WTC11 (cell line): ENCODE measurements at regions not wholly inside any gene's neighbourhood (a gene's known extent, or its start where the extent isn't known, plus 50 kb on each side); places are given as distances from the start of the nearest gene placed in this dataset.

Source experiments
- ATAC-seq: fragments of 200-7000 bp; cut with Tn5 transposase; 2 replicates; pipeline ENCODE4 v1.10.0; 2021; ENCODE audit warnings: mild to moderate bottlenecking, moderate library complexity
- CTCF ChIA-PET: fragments of 300-600 bp; sonication (Branson Sonifier 250); formaldehyde crosslinking; loops from one replicate; lab custom pipeline; 2021; ENCODE audit warnings: antibody characterized with exemption; lab: Charles Lee
- POLR2A ChIA-PET: fragments of 350-600 bp; sonication (Branson Sonifier 250); formaldehyde crosslinking; loops from one replicate; lab custom pipeline; 2021; ENCODE audit warnings: antibody characterized with exemption; lab: Charles Lee
- DNase-seq: peaks from one replicate; pipeline ENCODE4 v3.0.0; 2021; ENCODE audit warnings: low spot score
- H3K27ac Mint-ChIP-seq: 2 replicates; pipeline ENCODE4 v1.8.0; 2021; ENCODE audit warnings: mixed read lengths
- H3K27me3 Mint-ChIP-seq: 2 replicates; pipeline ENCODE4 v1.8.0; 2021; ENCODE audit warnings: low read depth, mild to moderate bottlenecking, moderate library complexity, mixed read lengths
- H3K36me3 Mint-ChIP-seq: 2 replicates; pipeline ENCODE4 v1.8.0; 2021; ENCODE audit warnings: mixed read lengths
- H3K4me1 Mint-ChIP-seq: 2 replicates; pipeline ENCODE4 v1.8.0; 2022; ENCODE audit warnings: mixed read lengths
- H3K4me3 Mint-ChIP-seq: 2 replicates; pipeline ENCODE4 v1.8.0; 2021; ENCODE audit warnings: mild to moderate bottlenecking, moderate library complexity, mixed read lengths
- H3K9me3 Mint-ChIP-seq: 2 replicates; pipeline ENCODE4 v1.8.0; 2021; ENCODE audit warnings: mixed read lengths
- ATF1 ChIP-seq: sonication (generic); formaldehyde crosslinking; IDR thresholded peaks from 2 replicates; pipeline ENCODE4 v1.8.1; 2023; ENCODE audit warnings: mild to moderate bottlenecking, moderate library complexity, missing genetic modification reagents
- ATF3 ChIP-seq: sonication (generic); formaldehyde crosslinking; conservative IDR thresholded peaks from 2 replicates; pipeline ENCODE4 v1.8.1; 2022; ENCODE audit warnings: mild to moderate bottlenecking, missing genetic modification reagents
- CBFB ChIP-seq: sonication (generic); formaldehyde crosslinking; IDR thresholded peaks from 2 replicates; pipeline ENCODE4 v1.8.1; 2022; ENCODE audit warnings: mild to moderate bottlenecking, low read depth, missing genetic modification reagents
- CREM ChIP-seq: sonication (generic); formaldehyde crosslinking; IDR thresholded peaks from 2 replicates; pipeline ENCODE4 v1.8.1; 2022; ENCODE audit warnings: mild to moderate bottlenecking, missing genetic modification reagents, moderate library complexity
- ESRRA ChIP-seq: sonication (generic); formaldehyde crosslinking; IDR thresholded peaks from 2 replicates; pipeline ENCODE4 v1.8.1; 2022; ENCODE audit warnings: mild to moderate bottlenecking, missing genetic modification reagents, borderline replicate concordance
- ETV6 ChIP-seq: sonication (generic); formaldehyde crosslinking; IDR thresholded peaks from 2 replicates; pipeline ENCODE4 v1.8.1; 2022; ENCODE audit warnings: mild to moderate bottlenecking, missing genetic modification reagents
- FOXK1 ChIP-seq: sonication (generic); formaldehyde crosslinking; IDR thresholded peaks from 2 replicates; pipeline ENCODE4 v1.8.0; 2022; ENCODE audit warnings: mild to moderate bottlenecking, moderate library complexity, missing genetic modification reagents
- MLX ChIP-seq: sonication (generic); formaldehyde crosslinking; IDR thresholded peaks from 2 replicates; pipeline ENCODE4 v1.8.1; 2023; ENCODE audit warnings: mild to moderate bottlenecking, missing genetic modification reagents, moderate library complexity
- MYBL2 ChIP-seq: sonication (generic); formaldehyde crosslinking; IDR thresholded peaks from 2 replicates; pipeline ENCODE4 v1.8.1; 2023; ENCODE audit warnings: mild to moderate bottlenecking, moderate library complexity, missing genetic modification reagents
- NR1H2 ChIP-seq: sonication (generic); formaldehyde crosslinking; IDR thresholded peaks from 2 replicates; pipeline ENCODE4 v1.9.0; 2021; ENCODE audit warnings: mild to moderate bottlenecking, moderate library complexity, missing genetic modification reagents
- RELA ChIP-seq: sonication (generic); formaldehyde crosslinking; IDR thresholded peaks from 2 replicates; pipeline ENCODE4 v1.8.1; 2022; ENCODE audit warnings: missing genetic modification reagents, mild to moderate bottlenecking, borderline replicate concordance
- SOX15 ChIP-seq: fragments of 250-450 bp; sonication (Bioruptor Pico); IDR thresholded peaks from 2 replicates; pipeline ENCODE4 v1.9.0; 2021; ENCODE audit warnings: mild to moderate bottlenecking
- TCF7 ChIP-seq: sonication (generic); formaldehyde crosslinking; IDR thresholded peaks from 2 replicates; pipeline ENCODE4 v1.8.0; 2022; ENCODE audit warnings: mild to moderate bottlenecking, low read depth, missing genetic modification reagents, moderate library complexity
- USF2 ChIP-seq: sonication (generic); formaldehyde crosslinking; IDR thresholded peaks from 2 replicates; pipeline ENCODE4 v1.8.1; 2023; ENCODE audit warnings: mild to moderate bottlenecking, missing genetic modification reagents, moderate library complexity
- ZBTB21 ChIP-seq: sonication (generic); formaldehyde crosslinking; IDR thresholded peaks from 2 replicates; pipeline ENCODE4 v1.8.1; 2023; ENCODE audit warnings: mild to moderate bottlenecking, missing genetic modification reagents, borderline replicate concordance
- ZNF512 ChIP-seq: sonication (generic); formaldehyde crosslinking; IDR thresholded peaks from 2 replicates; pipeline ENCODE4 v1.8.1; 2022; ENCODE audit warnings: missing genetic modification reagents, borderline replicate concordance
- ZNF671 ChIP-seq: fragments of 250-450 bp; sonication (Bioruptor Pico); IDR thresholded peaks from 2 replicates; pipeline ENCODE4 v1.8.0; 2021; ENCODE audit warnings: mild to moderate bottlenecking
- TF ChIP-seq, protein P1 (sequence below): fragments of 250-450 bp; sonication (Bioruptor Pico); IDR thresholded peaks from 2 replicates; pipeline ENCODE4 v1.8.0; 2021; ENCODE audit warnings: mild to moderate bottlenecking
- TF ChIP-seq, protein P2 (sequence below): fragments of 250-450 bp; sonication (Bioruptor Pico); IDR thresholded peaks from 2 replicates; pipeline ENCODE4 v2.1.2; 2022; ENCODE audit warnings: mild to moderate bottlenecking, moderate library complexity
- TF ChIP-seq, protein P3 (sequence below): sonication (generic); formaldehyde crosslinking; IDR thresholded peaks from 2 replicates; pipeline ENCODE4 v1.8.0; 2023; ENCODE audit warnings: missing genetic modification reagents, mild to moderate bottlenecking, borderline replicate concordance

GRCh38 chr9:113657765-113658544 is 194.4 kb downstream of the RGS3 start (continued):
- no peak for TF ChIP-seq ZNF512

DNA sequence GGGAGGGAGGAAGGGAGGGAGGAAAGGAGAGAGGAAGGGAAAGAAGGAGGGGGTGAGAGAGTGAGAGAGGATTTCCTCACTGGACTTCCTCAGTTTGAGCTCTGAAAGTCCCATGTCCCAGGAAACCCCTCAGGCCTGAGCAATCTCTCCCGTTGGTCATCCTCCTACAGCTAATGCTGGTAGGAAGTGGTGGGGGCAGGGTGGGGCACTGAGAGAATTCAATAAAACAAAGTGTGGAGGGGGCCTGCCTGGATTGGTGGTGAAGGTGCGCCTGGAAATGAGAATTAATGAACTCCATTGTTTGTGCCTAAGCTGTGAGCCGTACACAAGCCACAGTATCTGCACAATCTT is 195.0 kb downstream of the RGS3 start:
- no peaks in the 10 kb centered on the region for H3K36me3 Mint-ChIP-seq
- CTCF ChIA-PET: interaction anchor here (0.6 to 11.3 kb wide), 57 partner anchors 8 to 630 kb away, joined by 3 to 962 read pairs (median 5); partner anchors contain the start of genes ALAD, C9orf43, CDC26 and HDHD3
- DNase-seq (no peak), ATAC-seq (no peak)
- peaks cover 12% of the 10 kb centered on the region for H3K4me1 Mint-ChIP-seq
- H3K27ac Mint-ChIP-seq: no peak overlapping the region
- H3K27me3 Mint-ChIP-seq: peaks cover 13% of the 10 kb centered on the region
- H3K4me3 Mint-ChIP-seq: no peak overlapping the region
- POLR2A ChIA-PET: interaction anchor here (1.2 to 1.4 kb wide), 2 partner anchors 67 to 384 kb away, joined by 4 to 6 read pairs; partner anchors contain the start of gene CDC26
- no peaks in the 10 kb centered on the region for H3K9me3 Mint-ChIP-seq
- no peak for TF ChIP-seq ETV6 (CRISPR knock-in tag)
- no peak for TF ChIP-seq TCF7
- TF ChIP-seq MLX (CRISPR knock-in tag): no peak
- no peak for TF ChIP-seq MYBL2 (CRISPR knock-in tag)
- TF ChIP-seq CBFB (CRISPR knock-in tag): no peak
- no peak for TF ChIP-seq ATF1 (CRISPR knock-in tag)
- TF ChIP-seq, protein P1, sequence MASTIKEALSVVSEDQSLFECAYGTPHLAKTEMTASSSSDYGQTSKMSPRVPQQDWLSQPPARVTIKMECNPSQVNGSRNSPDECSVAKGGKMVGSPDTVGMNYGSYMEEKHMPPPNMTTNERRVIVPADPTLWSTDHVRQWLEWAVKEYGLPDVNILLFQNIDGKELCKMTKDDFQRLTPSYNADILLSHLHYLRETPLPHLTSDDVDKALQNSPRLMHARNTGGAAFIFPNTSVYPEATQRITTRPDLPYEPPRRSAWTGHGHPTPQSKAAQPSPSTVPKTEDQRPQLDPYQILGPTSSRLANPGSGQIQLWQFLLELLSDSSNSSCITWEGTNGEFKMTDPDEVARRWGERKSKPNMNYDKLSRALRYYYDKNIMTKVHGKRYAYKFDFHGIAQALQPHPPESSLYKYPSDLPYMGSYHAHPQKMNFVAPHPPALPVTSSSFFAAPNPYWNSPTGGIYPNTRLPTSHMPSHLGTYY (CRISPR knock-in tag): no peak
- no peak for TF ChIP-seq ESRRA (CRISPR knock-in tag)
- TF ChIP-seq USF2 (CRISPR knock-in tag): no peak
- TF ChIP-seq ZNF512: no peak
- TF ChIP-seq CREM (CRISPR knock-in tag): no peak
- no peak for TF ChIP-seq SOX15 (CRISPR knock-in tag)
- TF ChIP-seq ATF3 (CRISPR knock-in tag): no peak
- no peak for TF ChIP-seq RELA (CRISPR knock-in tag)
- no peak for TF ChIP-seq NR1H2
- no peak for TF ChIP-seq ZNF671 (CRISPR knock-in tag)
- TF ChIP-seq FOXK1: no peak

DNA sequence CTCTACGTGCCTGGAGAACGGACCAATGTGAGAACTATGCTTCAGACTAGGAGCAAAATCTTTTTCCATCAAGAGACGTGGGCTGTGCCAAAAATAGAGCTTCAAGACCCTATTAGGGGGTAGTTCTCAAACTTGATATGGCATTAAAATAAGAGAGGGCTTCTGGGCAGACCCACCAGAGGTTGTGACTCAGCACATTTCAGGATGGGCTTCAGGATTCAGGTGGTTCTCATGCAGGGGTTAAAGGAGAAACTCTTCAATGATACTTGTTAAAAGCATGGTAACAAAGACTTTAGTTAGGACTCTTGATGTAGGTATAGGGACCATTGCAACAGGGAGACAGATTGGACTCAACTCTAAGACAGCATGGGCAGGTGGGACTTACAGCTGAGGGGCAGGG is 195.5 kb downstream of the RGS3 start:
- Mint-ChIP-seq H3K27me3 (peaks cover 10% of the 10 kb centered on the region), H3K4me3 (no peak overlapping the region), H3K4me1 (peaks cover 12% of the 10 kb centered on the region), H3K36me3 (no peaks in the 10 kb centered on the region), H3K9me3 (no peaks in the 10 kb centered on the region), H3K27ac (no peak overlapping the region)
- no peak for DNase-seq
- CTCF ChIA-PET: interaction anchor here (1.0 to 11.3 kb wide), 30 partner anchors 8 to 630 kb away, joined by 3 to 962 read pairs (median 7); partner anchors contain the start of genes ALAD, CDC26, HDHD3 and PRPF4
- ATAC-seq: no peak
- POLR2A ChIA-PET: interaction anchor here (1.4 kb wide), 1 partner anchor 68 kb away, joined by 6 read pairs; no protein-coding TSS in a partner anchor
- TF ChIP-seq RELA (CRISPR knock-in tag) (no peak), ZBTB21 (CRISPR knock-in tag) (no peak)
- TF ChIP-seq, protein P2, sequence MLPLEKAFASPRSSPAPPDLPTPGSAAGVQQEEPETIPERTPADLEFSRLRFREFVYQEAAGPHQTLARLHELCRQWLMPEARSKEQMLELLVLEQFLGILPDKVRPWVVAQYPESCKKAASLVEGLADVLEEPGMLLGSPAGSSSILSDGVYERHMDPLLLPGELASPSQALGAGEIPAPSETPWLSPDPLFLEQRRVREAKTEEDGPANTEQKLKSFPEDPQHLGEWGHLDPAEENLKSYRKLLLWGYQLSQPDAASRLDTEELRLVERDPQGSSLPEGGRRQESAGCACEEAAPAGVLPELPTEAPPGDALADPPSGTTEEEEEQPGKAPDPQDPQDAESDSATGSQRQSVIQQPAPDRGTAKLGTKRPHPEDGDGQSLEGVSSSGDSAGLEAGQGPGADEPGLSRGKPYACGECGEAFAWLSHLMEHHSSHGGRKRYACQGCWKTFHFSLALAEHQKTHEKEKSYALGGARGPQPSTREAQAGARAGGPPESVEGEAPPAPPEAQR (CRISPR knock-in tag): no peak
- TF ChIP-seq, protein P3, sequence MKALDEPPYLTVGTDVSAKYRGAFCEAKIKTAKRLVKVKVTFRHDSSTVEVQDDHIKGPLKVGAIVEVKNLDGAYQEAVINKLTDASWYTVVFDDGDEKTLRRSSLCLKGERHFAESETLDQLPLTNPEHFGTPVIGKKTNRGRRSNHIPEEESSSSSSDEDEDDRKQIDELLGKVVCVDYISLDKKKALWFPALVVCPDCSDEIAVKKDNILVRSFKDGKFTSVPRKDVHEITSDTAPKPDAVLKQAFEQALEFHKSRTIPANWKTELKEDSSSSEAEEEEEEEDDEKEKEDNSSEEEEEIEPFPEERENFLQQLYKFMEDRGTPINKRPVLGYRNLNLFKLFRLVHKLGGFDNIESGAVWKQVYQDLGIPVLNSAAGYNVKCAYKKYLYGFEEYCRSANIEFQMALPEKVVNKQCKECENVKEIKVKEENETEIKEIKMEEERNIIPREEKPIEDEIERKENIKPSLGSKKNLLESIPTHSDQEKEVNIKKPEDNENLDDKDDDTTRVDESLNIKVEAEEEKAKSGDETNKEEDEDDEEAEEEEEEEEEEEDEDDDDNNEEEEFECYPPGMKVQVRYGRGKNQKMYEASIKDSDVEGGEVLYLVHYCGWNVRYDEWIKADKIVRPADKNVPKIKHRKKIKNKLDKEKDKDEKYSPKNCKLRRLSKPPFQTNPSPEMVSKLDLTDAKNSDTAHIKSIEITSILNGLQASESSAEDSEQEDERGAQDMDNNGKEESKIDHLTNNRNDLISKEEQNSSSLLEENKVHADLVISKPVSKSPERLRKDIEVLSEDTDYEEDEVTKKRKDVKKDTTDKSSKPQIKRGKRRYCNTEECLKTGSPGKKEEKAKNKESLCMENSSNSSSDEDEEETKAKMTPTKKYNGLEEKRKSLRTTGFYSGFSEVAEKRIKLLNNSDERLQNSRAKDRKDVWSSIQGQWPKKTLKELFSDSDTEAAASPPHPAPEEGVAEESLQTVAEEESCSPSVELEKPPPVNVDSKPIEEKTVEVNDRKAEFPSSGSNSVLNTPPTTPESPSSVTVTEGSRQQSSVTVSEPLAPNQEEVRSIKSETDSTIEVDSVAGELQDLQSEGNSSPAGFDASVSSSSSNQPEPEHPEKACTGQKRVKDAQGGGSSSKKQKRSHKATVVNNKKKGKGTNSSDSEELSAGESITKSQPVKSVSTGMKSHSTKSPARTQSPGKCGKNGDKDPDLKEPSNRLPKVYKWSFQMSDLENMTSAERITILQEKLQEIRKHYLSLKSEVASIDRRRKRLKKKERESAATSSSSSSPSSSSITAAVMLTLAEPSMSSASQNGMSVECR (CRISPR knock-in tag): no peak
